OCI-LY7 (cell line): ENCODE measurements at regions not wholly inside any gene's neighbourhood (a gene's known extent, or its start where the extent isn't known, plus 50 kb on each side); places are given as distances from the start of the nearest gene placed in this dataset.

Experiments
- EZH2phosphoT487 ChIP-seq: fragments of 200-600 bp; sonication (generic); IDR thresholded peaks from 2 replicates; pipeline ENCODE4 v1.6.1; 2018; ENCODE audit warnings: low read depth, borderline replicate concordance, mild to moderate bottlenecking, mixed run types, antibody characterized with exemption, low read length, moderate library complexity, mixed read lengths
- TF ChIP-seq, protein P1 (sequence below): fragments of 200-600 bp; sonication (generic); conservative IDR thresholded peaks from 2 replicates; pipeline ENCODE4 v1.5.1; 2014; ENCODE audit warnings: mild to moderate bottlenecking, antibody characterized with exemption, low read length, moderate library complexity, mixed read lengths

- TF ChIP-seq, protein P1, sequence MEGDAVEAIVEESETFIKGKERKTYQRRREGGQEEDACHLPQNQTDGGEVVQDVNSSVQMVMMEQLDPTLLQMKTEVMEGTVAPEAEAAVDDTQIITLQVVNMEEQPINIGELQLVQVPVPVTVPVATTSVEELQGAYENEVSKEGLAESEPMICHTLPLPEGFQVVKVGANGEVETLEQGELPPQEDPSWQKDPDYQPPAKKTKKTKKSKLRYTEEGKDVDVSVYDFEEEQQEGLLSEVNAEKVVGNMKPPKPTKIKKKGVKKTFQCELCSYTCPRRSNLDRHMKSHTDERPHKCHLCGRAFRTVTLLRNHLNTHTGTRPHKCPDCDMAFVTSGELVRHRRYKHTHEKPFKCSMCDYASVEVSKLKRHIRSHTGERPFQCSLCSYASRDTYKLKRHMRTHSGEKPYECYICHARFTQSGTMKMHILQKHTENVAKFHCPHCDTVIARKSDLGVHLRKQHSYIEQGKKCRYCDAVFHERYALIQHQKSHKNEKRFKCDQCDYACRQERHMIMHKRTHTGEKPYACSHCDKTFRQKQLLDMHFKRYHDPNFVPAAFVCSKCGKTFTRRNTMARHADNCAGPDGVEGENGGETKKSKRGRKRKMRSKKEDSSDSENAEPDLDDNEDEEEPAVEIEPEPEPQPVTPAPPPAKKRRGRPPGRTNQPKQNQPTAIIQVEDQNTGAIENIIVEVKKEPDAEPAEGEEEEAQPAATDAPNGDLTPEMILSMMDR: no peak
- no peak for TF ChIP-seq EZH2phosphoT487
Observed at GRCh38 chr7:96530786-96531185, 178.9 kb downstream of the SEM1 start.
